Fibroblast of skin of back (primary cell): ENCODE measurements at regions not wholly inside any gene's neighbourhood (a gene's known extent, or its start where the extent isn't known, plus 50 kb on each side); places are given as distances from the start of the nearest gene placed in this dataset.
"Not testable (repeated sequence)": the region's sequence is repeated elsewhere in the genome, so short reads cannot be mapped to it uniquely, and the experiment has no call there.

Experiments used
- DNase-seq: peaks from one replicate; pipeline ENCODE4 v3.0.0-alpha.2; 2013

GRCh38 chr13:65275838-65276630, 1954.1 kb downstream of the PCDH9 start:
- no peak for DNase-seq

- DNase-seq: no peak
These were observed 1955.0 kb downstream of the PCDH9 start for GRCh38 chr13:65275108-65275507.

GRCh38 chr13:65273811-65274420, 1956.2 kb downstream of the PCDH9 start:
- not testable (repeated sequence) for DNase-seq

GRCh38 chr13:65268009-65268408, 1962.1 kb downstream of the PCDH9 start:
- no peak for DNase-seq

GRCh38 chr13:65265988-65266387, 1964.1 kb downstream of the PCDH9 start:
- no peak for DNase-seq

GRCh38 chr13:65264066-65264465, 1966.1 kb downstream of the PCDH9 start:
- no peak for DNase-seq

GRCh38 chr13:65260946-65261891, 1968.9 kb downstream of the PCDH9 start:
- DNase-seq: no peak

- DNase-seq: no peak
These were observed 1989.4 kb downstream of the PCDH9 start for GRCh38 chr13:65240773-65241172.

GRCh38 chr13:65236841-65237418, 1993.2 kb downstream of the PCDH9 start:
- no peak for DNase-seq

GRCh38 chr13:65217471-65217995, 2012.6 kb downstream of the PCDH9 start:
- no peak for DNase-seq

- DNase-seq: peak; percentile 4
These were observed 2027.3 kb downstream of the PCDH9 start for GRCh38 chr13:65202845-65203244.

GRCh38 chr13:65188721-65189120, 2041.4 kb downstream of the PCDH9 start:
- no peak for DNase-seq

- DNase-seq: no peak
These were observed 2062.1 kb downstream of the PCDH9 start for GRCh38 chr13:65168026-65168425.

GRCh38 chr13:65166675-65167074, 2063.5 kb downstream of the PCDH9 start:
- DNase-seq: no peak

- no peak for DNase-seq
These were observed 2070.3 kb downstream of the PCDH9 start for GRCh38 chr13:65159803-65160202.

- DNase-seq: no peak
These were observed 2074.3 kb downstream of the PCDH9 start for GRCh38 chr13:65155861-65156260.

- DNase-seq: no peak
These were observed 2075.3 kb downstream of the PCDH9 start for GRCh38 chr13:65154661-65155447.

- no peak for DNase-seq
These were observed 2080.4 kb downstream of the PCDH9 start for GRCh38 chr13:65149687-65150086.

GRCh38 chr13:65143920-65144319, 2086.2 kb downstream of the PCDH9 start:
- DNase-seq: no peak

GRCh38 chr13:65133094-65133493, 2097.0 kb downstream of the PCDH9 start:
- DNase-seq: no peak

GRCh38 chr13:65125236-65125635, 2104.9 kb downstream of the PCDH9 start:
- DNase-seq: no peak

- peak; percentile 83 for DNase-seq
These were observed 2117.6 kb downstream of the PCDH9 start for GRCh38 chr13:65112531-65112941.
